DMS79 treated with DMSO at 0.1 percent for 48 hours (cell line): ENCODE measurements at regions not wholly inside any gene's neighbourhood (a gene's known extent, or its start where the extent isn't known, plus 50 kb on each side); places are given as distances from the start of the nearest gene placed in this dataset.

Experiments
- DNase-seq: peaks from one replicate; lab custom pipeline; 2025; lab: John Stamatoyannopoulos, UW

DNA sequence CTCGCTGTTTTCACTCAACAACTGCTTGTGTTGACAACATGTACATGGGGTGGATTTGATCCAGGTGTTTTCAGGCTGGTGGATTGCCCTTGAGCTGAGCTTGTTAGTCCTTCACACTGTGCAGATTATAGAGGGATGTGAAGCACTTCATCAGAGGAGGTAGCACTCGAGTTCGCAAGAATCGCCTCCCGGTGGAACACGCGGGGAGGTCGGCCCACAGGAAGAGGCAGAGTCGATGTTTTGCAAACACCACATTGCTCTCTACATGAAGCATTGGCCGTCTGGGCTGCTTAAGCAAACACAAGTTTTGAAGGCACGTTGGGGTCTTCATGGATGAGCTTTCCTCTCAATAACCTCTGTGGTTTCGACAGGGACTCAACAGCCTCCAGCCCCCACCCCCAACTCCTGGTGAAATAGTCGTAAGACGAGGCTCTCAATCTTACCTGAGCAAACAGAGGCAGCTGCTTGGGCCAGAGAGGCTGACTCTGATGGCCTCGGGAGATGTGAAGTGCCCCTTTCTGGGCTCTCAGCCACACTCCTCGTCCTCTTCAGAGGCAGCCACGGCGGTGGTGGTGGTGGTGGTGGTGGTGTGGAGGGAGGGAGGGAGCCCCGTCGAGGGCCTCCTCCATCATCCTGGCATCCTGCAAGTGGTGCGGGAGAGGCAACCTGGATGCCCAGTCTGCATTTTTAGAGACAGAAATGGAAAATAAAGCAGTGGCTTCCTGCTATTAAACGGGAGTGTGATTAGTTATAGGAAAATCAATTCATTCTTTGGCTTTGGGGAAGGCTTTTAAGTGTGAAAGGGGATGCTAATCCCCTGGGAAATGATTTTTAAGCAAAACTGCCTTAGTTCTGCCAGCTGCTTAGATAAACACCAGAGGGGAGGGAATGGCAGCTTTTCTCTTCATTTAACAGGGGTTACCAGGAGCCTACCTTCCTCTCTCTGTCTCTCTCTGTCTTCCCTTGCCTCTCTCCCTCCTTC is 552.5 kb upstream of the EEF2KMT start:
- DNase-seq = peak; percentile 96

DNA sequence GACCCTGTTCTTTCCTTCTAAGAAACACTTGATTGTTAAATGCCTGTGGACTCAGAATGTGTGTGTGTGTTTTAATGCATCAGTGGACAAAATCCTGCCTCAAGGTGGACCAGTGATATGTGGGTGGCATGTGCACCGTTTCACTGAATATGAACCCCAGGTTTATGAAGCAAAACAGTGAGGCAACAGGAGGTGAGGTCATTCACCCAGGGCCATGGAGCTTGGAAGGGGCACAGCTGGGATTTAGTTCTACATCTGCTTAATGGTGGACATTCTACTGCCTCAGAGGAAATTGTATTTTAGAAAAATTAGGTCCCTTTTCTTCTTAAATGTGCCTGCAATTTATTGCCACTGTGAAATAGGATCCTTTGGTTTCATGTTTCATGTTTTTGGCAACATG is 549.5 kb upstream of the EEF2KMT start:
- DNase-seq = no peak

DNA sequence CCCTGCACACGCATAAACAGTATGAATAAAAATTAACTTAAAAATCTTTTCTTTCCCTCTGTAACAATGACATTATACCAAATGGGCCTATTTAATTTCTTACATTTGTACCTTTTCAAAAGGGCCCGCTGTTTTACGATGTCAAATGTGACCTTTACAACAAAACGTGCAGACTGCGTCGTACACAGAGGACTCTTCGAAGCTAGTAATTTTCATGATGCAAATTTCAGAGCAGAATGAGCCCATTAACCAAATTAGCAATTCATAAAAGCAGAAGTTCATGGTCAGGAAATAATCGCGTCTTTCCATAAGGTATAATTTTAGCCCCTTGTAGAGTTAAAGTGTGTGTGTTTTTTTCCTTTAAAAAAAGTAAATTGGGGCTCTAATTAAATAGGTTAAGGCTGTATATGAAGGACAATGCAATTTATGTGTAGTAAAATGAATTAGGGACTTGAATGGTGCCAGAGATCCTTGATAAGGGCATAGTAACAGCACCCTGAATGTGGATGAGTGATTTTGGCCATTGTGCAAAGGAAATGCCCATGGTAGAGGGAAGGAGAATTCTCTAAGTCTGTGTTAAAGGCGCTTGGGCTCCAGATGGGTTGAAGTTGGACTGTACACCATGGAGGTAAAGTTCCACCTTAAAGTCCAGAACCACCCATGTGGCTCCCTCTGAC is 546.4 kb upstream of the EEF2KMT start:
- DNase-seq = no peak

DNA sequence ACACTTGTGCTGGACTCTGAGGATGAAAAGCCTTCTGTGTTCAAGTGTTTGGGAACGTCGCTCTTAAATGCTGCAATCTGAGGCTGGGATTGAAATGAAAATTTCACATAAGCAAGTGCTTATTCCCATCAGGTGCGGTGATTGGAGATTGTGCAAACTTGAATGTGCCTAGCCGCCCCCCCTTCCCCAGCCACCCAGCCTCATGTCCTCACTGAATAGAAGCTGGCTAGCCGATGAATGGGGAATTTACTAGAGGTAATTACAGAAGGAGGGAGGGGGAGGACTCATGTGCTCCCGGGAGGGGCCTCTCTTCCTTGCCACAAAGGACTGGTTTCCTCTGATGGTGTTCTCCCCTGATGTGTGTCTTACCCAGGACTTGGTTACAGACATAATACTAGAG is 544.8 kb upstream of the EEF2KMT start:
- peak; percentile 71 for DNase-seq

DNA sequence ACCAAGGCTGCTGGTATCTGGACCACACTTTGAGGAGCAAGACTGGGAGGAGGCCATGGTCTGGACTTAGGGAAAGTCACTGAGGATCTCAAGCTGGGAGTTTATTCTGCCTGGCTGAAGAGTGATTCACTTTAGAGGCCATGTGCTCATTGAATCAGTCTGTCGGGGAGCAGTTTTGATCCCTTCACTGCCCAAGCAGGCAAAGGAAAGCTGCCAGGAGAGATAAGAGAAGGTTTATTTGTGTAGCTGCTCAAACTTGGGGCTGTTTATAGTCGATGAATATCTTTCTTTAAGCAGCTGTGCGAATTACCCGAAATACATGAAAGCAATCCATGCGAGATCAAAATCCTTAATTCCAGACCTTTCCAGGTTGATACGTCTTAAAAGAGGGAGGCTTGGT is 544.4 kb upstream of the EEF2KMT start:
- DNase-seq = no peak

DNA sequence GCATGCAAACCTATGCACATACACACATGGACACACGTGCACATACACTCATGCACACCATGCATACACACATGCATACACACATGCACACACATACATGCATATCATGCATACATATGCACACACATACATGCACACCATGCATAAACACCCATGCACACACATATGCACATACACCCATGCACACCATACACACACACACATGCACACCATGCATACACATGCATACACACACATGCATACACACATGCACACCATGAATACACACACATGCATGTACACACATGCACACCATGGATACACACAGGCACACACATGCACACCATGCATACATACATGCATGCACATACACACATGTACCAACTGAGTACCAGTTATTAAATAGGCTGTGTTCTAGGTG is 543.3 kb upstream of the EEF2KMT start:
- DNase-seq = no peak

DNA sequence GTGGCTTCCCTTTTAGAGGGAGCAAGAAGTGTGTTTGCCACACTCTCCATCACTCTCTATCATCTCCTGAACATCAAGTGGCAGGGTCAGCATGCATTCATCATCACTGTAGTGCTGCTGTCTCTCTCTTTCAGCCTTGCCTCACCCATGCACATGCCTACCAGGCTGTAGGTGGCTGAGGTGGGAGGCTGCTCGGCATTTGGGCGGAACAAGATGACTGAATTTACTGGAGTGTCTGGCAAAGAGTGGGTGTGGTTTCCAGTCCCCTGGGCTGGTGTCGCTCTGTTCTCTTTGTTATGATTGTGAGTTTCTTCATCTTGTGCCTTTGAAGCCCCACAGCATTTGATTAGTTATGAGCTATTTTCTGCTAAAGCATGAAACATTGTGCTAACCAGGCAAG is 541.9 kb upstream of the EEF2KMT start:
- peak; percentile 73 for DNase-seq

DNA sequence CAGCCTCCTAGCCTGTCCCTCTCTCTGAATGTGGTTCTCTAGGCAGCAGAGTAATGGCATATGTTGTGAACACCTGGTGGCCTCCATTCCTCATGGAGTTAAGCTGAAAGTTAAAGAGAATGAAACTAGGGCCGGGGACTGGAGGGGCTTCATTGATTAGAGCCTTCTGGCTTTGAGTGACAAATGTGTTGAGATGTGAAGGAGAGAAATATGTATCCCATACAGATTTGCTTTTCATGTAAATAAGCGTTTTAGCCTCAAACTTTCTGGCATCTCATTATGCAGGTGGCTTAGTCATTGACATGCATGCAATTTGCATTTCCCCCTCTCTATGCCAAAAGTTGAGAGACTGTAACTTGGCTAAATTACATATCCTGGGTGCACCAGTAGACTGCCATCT is 537.7 kb upstream of the EEF2KMT start:
- DNase-seq = no peak

DNA sequence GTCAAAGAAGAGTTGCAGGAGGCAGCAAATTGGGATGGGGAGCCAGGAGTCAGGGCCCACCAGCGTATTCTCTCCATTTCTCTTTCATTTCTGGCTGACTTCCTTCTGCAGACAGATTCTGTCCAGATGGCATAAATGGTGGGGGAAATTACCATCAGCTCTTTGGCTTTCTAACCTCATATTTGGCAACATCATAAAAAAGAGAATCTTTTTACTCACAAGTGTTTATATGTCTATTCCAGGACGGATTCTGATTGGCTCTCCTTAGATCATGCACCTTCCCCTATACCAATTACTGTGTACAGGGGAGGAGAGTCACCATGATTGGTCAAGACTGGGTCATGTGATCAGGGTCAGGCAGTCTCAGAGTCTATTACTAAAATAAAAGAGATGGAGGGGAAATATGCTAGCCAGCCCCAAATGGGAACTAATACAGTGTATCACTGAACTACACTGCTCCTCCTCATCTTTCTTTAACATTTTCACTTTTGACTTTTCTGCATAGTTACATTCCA is 537.1 kb upstream of the EEF2KMT start:
- DNase-seq = no peak

DNA sequence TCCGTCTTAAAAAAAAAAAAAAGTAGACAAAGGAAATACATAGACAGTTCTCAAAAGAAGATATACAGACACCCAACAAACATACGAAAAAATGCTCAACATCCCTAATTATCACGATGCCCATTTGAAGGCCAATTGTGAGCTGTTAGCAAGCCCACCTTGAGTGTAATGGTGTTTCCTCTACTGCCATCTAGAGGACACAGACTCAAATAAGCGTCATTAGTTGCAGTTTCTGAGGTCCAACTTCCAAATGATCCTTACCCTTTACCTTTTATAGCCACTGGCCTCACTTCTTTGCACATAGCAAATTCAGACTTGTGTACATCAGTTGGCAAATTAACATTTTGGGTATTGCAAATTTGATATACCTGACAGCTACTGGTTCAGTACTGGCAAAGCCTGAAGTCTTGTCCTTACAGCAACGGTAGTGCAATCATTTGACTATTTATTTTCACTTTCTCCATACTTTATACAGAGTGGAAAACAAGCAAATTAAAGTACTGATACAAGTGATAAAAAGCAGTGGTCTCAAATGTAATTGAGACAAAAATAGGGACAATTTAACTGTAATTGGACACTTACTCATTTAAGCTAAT is 536.3 kb upstream of the EEF2KMT start:
- peak; percentile 41 for DNase-seq

DNA sequence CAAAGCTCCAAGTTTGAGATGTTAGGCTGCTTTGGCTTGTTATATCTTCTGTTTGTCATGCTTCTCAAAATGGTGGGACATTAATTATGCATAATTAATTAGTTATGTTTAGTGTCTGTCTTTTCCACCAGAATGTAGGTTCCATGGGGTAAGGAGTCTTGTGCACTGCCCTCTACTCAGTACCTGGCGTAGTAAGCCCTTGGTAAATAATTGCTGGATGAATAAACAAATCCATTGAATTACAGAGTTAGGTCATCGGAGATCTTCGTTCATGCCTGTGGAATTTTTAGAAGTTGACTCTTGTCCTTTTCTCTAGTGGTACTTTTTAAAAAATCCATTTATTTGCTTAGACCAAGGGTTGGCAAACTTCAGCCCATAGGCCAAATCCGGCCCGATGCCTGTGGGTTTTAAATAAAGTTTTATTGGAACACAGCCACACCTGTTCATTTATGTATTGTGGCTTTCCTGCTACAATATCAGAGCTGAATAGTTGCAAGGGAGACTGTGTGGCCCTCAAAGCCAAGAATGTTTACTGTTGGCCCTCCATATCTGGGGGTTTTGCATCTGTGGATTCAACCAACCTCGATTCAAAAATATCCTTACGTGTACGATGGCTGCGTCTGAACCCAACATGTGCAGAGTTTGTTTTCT is 524.8 kb upstream of the EEF2KMT start:
- no peak for DNase-seq

DNA sequence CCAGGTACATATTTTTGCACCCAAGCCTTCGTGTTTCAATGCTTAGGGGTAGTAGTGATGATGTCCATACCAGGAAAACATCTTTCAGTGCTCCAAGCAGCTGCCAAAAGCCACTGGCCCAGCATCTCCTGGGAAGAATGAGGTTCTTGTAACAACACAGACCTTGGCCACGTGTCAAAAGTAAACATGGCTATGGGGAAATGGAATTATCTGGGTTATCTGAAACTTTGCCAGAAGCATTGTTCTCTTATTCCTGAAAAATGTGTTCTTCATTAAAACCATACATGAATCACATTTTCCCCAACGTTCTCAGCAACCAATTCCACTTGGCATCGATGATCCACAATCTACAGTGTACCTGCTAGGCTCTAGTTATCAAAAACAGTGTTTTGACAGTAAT is 524.2 kb upstream of the EEF2KMT start:
- no peak for DNase-seq

DNA sequence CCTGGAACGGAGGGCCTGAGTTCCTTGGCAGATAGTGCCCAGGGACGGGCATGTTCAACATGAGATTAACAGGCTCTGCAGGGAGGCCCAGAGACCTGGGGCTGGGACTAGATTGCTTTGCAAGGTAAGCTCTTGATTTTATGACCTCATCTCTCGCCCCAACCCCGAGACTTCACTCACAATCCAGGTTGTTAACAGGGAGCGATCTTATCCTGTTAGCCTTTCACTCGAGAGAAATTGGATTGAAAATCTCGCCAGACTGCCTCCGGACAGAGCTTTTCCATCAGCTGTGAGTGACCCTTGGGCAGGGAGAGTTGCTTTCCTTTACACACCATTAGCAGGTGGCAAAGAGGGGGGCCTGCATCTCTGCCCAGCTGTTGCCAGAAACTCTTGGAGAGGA is 521.7 kb upstream of the EEF2KMT start:
- no peak for DNase-seq

DNA sequence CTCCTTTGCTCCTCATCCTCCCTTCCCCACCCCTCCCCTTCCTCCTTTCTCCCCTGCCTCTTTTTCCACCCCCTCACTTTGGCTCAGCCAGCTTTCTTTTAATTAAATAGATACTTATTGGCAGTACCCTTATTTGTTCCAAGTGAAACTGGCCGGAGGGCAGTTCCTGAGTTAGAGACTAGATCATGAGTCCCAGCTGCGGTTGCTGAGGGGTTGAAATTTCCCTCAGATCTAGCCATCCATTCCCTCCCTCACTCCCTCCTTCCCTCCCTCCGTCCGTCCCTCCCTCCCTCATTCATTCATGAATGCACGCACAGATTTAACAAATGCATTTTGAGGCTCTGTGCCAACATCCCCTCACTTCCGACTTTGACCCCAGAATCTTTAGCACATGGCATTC is 519.2 kb upstream of the EEF2KMT start:
- no peak for DNase-seq

DNA sequence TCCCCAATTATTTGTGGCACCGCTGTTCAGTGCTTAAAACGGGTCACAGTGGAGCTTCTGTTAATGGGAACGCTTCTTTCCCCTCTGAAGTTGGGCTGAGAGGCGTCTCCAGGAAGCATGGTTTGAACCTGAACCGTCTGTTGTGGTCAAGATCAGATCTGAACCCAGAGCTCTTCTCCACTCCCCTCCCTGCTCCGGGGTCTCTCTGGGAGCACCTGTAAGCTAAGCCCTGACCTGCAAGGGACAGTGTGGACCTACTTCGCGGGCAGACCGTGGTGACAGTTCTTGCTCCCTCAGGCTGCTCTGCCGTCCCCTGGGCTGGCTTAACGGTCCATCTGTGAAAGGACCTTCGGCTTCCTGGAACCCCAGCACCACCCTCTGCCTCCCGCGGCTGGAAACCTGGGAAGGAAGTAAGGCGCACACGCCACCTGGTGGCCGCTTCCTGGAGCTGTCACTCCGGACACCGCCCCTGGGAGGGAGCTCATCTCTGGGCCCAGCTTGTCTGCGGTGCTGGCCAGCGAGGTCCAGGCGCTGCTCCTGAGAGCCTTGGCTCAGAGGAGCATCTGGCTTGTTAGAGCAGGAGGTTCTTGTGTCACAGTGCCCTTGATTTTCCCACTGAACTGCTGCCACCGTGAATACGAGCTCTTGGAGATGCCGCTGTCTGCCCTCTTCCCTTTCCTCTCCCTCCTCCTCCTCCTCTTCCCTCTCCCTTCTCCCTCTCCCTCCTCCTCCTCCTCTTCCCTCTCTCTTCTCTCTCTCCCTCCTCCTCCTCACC is 518.5 kb upstream of the EEF2KMT start:
- peak; percentile 52 for DNase-seq

DNA sequence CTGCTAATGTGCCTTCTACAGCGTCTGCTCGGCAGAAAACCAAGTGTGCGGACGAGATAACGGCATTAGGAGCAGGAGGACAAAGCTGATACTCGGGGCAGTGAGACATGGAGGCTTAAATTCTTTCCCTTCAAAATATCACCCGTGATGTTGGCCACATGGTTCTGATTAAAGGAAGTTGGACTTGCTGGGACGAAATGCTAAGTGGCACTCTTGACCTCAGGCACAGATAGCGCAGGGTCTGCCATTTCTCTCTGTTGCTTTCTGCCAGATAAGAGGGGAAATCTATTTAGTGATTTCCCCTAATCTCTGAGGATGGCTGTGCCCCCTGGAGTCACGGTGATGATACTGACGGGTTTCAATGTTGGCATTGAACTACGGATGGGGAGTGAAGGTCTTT is 509.6 kb upstream of the EEF2KMT start:
- no peak for DNase-seq

DNA sequence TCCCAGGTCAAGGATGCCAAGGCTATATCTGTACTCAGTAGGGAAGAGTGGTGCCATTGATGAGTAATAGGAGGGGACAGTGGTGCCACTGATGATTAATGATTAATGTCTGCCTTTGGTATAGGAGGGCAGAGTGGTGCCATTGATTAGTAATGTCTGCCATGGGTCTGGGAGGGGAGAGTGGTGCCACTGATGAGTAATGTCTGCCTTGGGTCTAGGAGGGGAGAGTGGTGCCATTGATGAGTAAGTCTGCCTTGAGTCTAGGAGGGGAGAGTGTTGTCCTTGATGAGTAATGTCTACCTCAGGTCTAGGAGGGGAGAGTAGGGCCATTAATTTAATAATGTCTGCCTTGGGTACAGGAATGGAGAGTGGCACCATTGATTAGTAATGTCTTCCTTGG is 507.8 kb upstream of the EEF2KMT start:
- no peak for DNase-seq

DNA sequence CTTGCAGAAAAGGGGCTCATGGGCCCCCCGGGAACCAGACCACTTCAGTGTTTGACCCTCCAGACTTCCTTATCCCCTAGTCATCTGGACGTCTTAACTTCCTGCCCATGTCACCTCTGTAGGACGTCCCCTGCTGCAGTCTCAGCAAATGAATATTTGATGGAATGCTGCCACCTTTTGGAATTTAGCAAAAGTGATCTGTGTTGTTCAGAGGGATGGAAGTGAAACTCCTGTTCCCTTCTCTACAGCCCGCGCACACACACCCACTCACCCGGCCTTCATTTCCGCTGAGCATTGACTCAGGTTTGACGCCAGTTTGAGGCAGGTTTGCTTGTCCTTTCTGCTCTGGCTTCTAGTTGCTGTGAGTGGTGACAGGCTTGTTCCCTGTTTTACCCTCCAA is 507.2 kb upstream of the EEF2KMT start:
- DNase-seq = peak; percentile 8

DNA sequence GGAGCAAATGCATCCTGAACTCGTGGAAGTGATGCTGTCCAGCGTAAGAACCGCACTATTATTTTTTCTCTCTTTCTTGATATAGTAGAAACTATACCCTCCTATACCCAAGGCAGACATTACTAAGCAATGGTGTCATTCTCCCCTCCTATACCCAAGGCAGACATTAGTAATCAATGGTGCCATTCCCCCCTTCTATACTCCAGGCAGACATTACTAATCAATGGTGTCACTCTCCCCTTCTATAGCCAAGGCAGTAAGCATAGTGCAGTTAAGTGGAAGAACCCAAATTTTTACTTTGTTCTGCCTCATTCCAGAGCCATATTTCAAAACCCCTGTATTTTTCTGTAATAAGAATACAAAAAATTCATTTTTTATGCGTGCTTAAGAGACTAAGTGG is 506.2 kb upstream of the EEF2KMT start:
- no peak for DNase-seq

DNA sequence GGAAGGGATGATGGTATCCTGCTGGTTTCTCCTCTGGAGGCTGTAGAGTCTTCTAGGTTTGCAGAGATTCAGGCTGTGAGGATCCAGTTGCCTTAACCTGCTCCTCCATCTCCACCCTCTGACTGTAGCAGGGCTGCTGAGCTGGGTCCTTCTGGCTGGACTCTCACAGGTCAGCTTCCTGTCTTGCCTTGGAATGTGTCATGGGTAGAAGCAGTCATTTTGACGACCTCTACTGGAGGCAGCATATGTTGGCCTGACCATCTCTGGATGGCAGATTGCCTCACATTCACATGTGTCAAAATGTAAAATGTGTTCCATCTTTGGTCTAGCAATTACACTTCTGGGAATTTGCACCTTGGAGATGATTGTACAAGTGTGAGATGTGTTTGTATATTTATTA is 504.4 kb upstream of the EEF2KMT start:
- DNase-seq = no peak

DNA sequence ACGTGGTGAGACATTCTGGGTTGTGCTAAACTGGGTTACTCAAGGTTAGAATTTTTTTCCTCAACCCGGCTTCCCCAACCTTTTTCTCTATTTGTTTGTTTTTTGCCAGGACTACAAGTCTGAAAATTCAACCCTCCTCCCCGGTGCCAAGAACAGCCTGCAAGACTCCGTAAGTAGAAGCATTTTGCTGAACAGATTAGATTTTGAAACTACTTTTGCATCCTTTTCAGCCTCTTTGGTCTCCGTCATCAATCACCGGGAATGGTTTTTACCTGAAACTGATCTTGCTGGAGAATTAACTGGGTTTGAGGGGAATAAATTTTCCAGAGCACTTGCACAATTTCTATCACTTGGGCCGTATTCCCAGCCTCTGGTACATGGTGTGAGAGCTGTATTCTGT is 501.2 kb upstream of the EEF2KMT start:
- DNase-seq = no peak

DNA sequence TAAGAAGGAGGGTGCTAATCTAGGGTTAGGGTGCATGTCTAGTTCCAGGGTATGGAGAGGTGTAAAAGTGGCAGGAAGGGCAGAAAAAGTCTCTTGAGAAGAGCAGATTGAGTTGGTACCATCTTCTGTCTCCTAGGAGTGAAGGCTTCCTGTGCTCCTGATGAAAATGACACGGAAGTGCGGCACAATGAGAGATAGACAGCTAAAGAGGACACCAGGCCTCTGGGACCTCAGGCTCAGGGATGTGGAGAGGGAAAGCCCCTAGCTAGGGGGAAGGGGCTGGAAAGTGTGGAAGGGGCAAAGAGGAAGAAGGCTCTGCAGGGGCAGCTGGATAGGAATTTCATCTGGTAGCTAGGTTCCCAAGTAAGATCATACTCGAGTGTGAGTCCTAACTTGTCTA is 498.3 kb upstream of the EEF2KMT start:
- no peak for DNase-seq
